ENCODE measurements at regions not wholly inside any gene's neighbourhood (a gene's known extent, or its start where the extent isn't known, plus 50 kb on each side); places are given as distances from the start of the nearest gene placed in this dataset.

GRCh38 chr5:103425686-103426454, 136.7 kb downstream of the NUDT12 start:
- TF ChIP-seq, protein P1, sequence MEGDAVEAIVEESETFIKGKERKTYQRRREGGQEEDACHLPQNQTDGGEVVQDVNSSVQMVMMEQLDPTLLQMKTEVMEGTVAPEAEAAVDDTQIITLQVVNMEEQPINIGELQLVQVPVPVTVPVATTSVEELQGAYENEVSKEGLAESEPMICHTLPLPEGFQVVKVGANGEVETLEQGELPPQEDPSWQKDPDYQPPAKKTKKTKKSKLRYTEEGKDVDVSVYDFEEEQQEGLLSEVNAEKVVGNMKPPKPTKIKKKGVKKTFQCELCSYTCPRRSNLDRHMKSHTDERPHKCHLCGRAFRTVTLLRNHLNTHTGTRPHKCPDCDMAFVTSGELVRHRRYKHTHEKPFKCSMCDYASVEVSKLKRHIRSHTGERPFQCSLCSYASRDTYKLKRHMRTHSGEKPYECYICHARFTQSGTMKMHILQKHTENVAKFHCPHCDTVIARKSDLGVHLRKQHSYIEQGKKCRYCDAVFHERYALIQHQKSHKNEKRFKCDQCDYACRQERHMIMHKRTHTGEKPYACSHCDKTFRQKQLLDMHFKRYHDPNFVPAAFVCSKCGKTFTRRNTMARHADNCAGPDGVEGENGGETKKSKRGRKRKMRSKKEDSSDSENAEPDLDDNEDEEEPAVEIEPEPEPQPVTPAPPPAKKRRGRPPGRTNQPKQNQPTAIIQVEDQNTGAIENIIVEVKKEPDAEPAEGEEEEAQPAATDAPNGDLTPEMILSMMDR (IDR thresholded peaks at IDR 0.05; ENCODE audit: low read length) = no peak
- no peak for TF ChIP-seq EZH2 (IDR thresholded peaks at IDR 0.05; ENCODE audit: borderline replicate concordance, low read length)

All from OCI-LY1 (cell line).